ENCODE measurements at regions not wholly inside any gene's neighbourhood (a gene's known extent, or its start where the extent isn't known, plus 50 kb on each side); places are given as distances from the start of the nearest gene placed in this dataset.

DNA sequence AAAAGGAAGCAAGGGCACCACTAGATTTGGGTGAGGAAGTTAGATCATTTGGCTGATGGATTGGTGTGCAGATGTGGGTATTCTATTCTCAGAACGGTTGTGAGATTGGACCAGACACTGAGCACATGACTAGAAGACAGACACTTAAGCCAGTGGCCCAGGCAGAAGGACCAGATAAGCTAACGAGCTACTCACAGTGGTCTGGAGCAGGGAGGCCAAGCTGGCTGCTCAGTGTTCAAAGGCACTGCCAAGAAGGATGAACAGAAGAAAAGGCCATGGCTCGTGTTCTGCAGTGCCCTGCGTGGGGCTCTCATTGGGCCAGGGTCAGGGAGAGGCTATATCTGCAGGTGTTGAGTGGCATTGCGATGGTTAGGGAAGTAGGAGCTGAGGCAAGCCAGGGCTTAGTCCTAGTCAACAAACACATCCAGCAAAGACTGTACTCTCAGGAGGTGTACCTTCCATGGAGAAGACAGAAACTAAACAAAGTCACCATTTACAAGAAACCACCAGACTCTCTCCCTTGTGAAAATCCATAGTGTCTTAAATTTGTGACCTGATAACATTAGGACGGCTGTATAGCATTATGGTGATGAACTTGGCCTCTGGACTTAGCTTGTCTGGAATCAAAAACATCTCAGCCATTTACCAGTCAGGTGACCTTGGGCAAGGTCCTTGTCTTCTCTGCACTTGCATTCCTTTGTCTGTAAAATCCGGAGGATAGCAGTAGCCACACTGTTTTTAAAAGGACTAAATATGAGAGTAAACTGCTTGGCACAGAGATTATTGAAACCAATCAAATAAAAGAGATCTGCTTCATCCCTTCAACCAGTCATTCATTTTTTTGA lies 274.5 kb downstream of the SIPA1L2 start:
- no peaks in the 10 kb centered on the region for H3K27me3 ChIP-seq (ENCODE audit: insufficient read depth, low read depth, low read length)
- H4K20me1 ChIP-seq (ENCODE audit: insufficient read depth): no peaks in the 10 kb centered on the region
- no peak overlapping the region for H3K27ac ChIP-seq (ENCODE audit: low read length)
- no peak overlapping the region for H3K9ac ChIP-seq (ENCODE audit: low read length)
- H3K9me3 ChIP-seq (ENCODE audit: low read length): no peaks in the 10 kb centered on the region
- TF ChIP-seq TAF1 (IDR thresholded peaks at IDR 0.05; ENCODE audit: low read depth) (no peak), EP300 (conservative IDR thresholded peaks at IDR 0.05; ENCODE audit: poor library complexity, severe bottlenecking) (no peak), POLR2AphosphoS5 (IDR thresholded peaks at IDR 0.05) (no peak), SMC3 (conservative IDR thresholded peaks at IDR 0.05; ENCODE audit: poor library complexity) (no peak), EZH2 (IDR thresholded peaks at IDR 0.05; ENCODE audit: borderline replicate concordance, insufficient read depth, low read length, poor library complexity, severe bottlenecking) (no peak), RAD21 (conservative IDR thresholded peaks at IDR 0.05) (no peak), REST (IDR thresholded peaks at IDR 0.05; ENCODE audit: borderline replicate concordance) (no peak), MXI1 (conservative IDR thresholded peaks at IDR 0.05; ENCODE audit: poor library complexity, severe bottlenecking) (no peak)
- TF ChIP-seq, protein P1, sequence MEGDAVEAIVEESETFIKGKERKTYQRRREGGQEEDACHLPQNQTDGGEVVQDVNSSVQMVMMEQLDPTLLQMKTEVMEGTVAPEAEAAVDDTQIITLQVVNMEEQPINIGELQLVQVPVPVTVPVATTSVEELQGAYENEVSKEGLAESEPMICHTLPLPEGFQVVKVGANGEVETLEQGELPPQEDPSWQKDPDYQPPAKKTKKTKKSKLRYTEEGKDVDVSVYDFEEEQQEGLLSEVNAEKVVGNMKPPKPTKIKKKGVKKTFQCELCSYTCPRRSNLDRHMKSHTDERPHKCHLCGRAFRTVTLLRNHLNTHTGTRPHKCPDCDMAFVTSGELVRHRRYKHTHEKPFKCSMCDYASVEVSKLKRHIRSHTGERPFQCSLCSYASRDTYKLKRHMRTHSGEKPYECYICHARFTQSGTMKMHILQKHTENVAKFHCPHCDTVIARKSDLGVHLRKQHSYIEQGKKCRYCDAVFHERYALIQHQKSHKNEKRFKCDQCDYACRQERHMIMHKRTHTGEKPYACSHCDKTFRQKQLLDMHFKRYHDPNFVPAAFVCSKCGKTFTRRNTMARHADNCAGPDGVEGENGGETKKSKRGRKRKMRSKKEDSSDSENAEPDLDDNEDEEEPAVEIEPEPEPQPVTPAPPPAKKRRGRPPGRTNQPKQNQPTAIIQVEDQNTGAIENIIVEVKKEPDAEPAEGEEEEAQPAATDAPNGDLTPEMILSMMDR (IDR thresholded peaks at IDR 0.05; ENCODE audit: poor library complexity, severe bottlenecking): no peak
- H3F3A ChIP-seq (ENCODE audit: insufficient read depth, low read length, poor library complexity, severe bottlenecking): no peaks in the 10 kb centered on the region
- no peaks in the 10 kb centered on the region for H3K79me2 ChIP-seq (replicated peaks; ENCODE audit: insufficient read depth, low read length)
- no peak overlapping the region for H2AFZ ChIP-seq (ENCODE audit: low read depth, low read length)
- no peak overlapping the region for H3K4me2 ChIP-seq (ENCODE audit: low read length)
- no peaks in the 10 kb centered on the region for H3K9me2 ChIP-seq (ENCODE audit: insufficient read depth, low read length)
- H3K4me3 ChIP-seq (ENCODE audit: low read length): no peak overlapping the region
- no peaks in the 10 kb centered on the region for H3K36me3 ChIP-seq (ENCODE audit: insufficient read depth, low read length)

DNA sequence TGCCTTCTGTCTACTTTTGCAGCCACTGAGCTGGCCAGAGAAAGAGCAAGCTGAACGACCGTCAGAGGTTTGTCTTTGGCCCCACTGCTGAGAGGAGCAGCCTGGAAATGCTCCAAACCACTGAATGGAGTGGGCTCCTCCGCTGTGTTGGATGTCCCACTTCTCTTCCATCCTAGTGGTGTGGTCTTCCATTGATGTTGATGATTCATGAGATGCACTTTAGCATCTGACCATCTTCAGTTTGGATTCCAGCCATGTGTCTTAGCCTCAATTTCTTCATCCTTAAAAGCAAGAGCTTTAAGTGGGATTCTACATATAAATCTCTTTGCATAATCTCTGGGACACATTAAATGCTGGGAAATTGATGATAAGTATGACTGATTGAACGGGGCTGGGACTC lies 276.9 kb downstream of the SIPA1L2 start:
- H3K9me2 ChIP-seq (ENCODE audit: insufficient read depth, low read length): no peaks in the 10 kb centered on the region
- no peaks in the 10 kb centered on the region for H3K79me2 ChIP-seq (replicated peaks; ENCODE audit: insufficient read depth, low read length)
- H3K27me3 ChIP-seq (ENCODE audit: insufficient read depth, low read depth, low read length): no peaks in the 10 kb centered on the region
- no peak overlapping the region for H2AFZ ChIP-seq (ENCODE audit: low read depth, low read length)
- H3F3A ChIP-seq (ENCODE audit: insufficient read depth, low read length, poor library complexity, severe bottlenecking): no peaks in the 10 kb centered on the region
- H3K27ac ChIP-seq (ENCODE audit: low read length): no peak overlapping the region
- H3K4me3 ChIP-seq (ENCODE audit: low read length): no peak overlapping the region
- H3K9ac ChIP-seq (ENCODE audit: low read length): no peak overlapping the region
- no peak for TF ChIP-seq MXI1 (conservative IDR thresholded peaks at IDR 0.05; ENCODE audit: poor library complexity, severe bottlenecking)
- TF ChIP-seq SMC3 (conservative IDR thresholded peaks at IDR 0.05; ENCODE audit: poor library complexity): no peak
- no peak for TF ChIP-seq TAF1 (IDR thresholded peaks at IDR 0.05; ENCODE audit: low read depth)
- TF ChIP-seq REST (IDR thresholded peaks at IDR 0.05; ENCODE audit: borderline replicate concordance): no peak
- TF ChIP-seq POLR2AphosphoS5 (IDR thresholded peaks at IDR 0.05): no peak
- no peak for TF ChIP-seq EZH2 (IDR thresholded peaks at IDR 0.05; ENCODE audit: borderline replicate concordance, insufficient read depth, low read length, poor library complexity, severe bottlenecking)
- TF ChIP-seq, protein P1 (IDR thresholded peaks at IDR 0.05; ENCODE audit: poor library complexity, severe bottlenecking): no peak
- no peak for TF ChIP-seq RAD21 (conservative IDR thresholded peaks at IDR 0.05)
- no peak for TF ChIP-seq EP300 (conservative IDR thresholded peaks at IDR 0.05; ENCODE audit: poor library complexity, severe bottlenecking)
- H3K4me2 ChIP-seq (ENCODE audit: low read length): no peak overlapping the region
- no peaks in the 10 kb centered on the region for H3K36me3 ChIP-seq (ENCODE audit: insufficient read depth, low read length)
- no peaks in the 10 kb centered on the region for H4K20me1 ChIP-seq (ENCODE audit: insufficient read depth)
- H3K9me3 ChIP-seq (ENCODE audit: low read length): no peaks in the 10 kb centered on the region
